HEK293T (cell line): ENCODE measurements at regions not wholly inside any gene's neighbourhood (a gene's known extent, or its start where the extent isn't known, plus 50 kb on each side); places are given as distances from the start of the nearest gene placed in this dataset.

Source experiments
- CTCF ChIA-PET: fragments of 350-600 bp; formaldehyde crosslinking; extraction: SDS; loops from one replicate; lab custom pipeline; 2021; ENCODE audit warnings: antibody characterized with exemption, inconsistent platforms; lab: Yijun Ruan, JAX
- POLR2A ChIA-PET: fragments of 350-600 bp; formaldehyde crosslinking; extraction: SDS; loops from one replicate; lab custom pipeline; 2020; ENCODE audit warnings: antibody characterized with exemption, inconsistent platforms; lab: Yijun Ruan, JAX
- DNase-seq: peaks from one replicate; pipeline ENCODE4 v3.0.0; 2012; ENCODE audit warnings: mixed read lengths; ENCODE audit errors: extremely low spot score
- ARNT ChIP-seq: fragments of 450-650 bp; IDR thresholded peaks from 2 replicates; pipeline ENCODE4 v1.6.1; 2017; ENCODE audit warnings: mild to moderate bottlenecking
- BHLHE40 ChIP-seq: fragments of 450-650 bp; IDR thresholded peaks from 2 replicates; pipeline ENCODE4 v1.6.1; 2016; ENCODE audit warnings: mild to moderate bottlenecking, moderate library complexity, borderline replicate concordance
- CTBP1 ChIP-seq: fragments of 450-650 bp; IDR thresholded peaks from 2 replicates; pipeline ENCODE4 v1.6.1; 2016; ENCODE audit warnings: borderline replicate concordance
- ELF4 ChIP-seq: fragments of 450-650 bp; IDR thresholded peaks from 2 replicates; pipeline ENCODE4 v1.6.1; 2017; ENCODE audit warnings: antibody characterized with exemption
- FOXA1 ChIP-seq: fragments of 450-650 bp; IDR thresholded peaks from 2 replicates; pipeline ENCODE4 v1.6.1; 2016; ENCODE audit warnings: mild to moderate bottlenecking
- FOXK2 ChIP-seq: fragments of 450-650 bp; IDR thresholded peaks from 2 replicates; pipeline ENCODE4 v1.6.1; 2016; ENCODE audit warnings: mild to moderate bottlenecking
- FOXM1 ChIP-seq: fragments of 450-650 bp; IDR thresholded peaks from 2 replicates; pipeline ENCODE4 v1.6.1; 2017; ENCODE audit warnings: mild to moderate bottlenecking, borderline replicate concordance
- HDGF ChIP-seq: fragments of 450-650 bp; IDR thresholded peaks from 2 replicates; pipeline ENCODE4 v1.6.1; 2017; ENCODE audit warnings: antibody characterized with exemption, borderline replicate concordance
- L3MBTL2 ChIP-seq: fragments of 450-650 bp; conservative IDR thresholded peaks from 2 replicates; pipeline ENCODE4 v1.6.1; 2016; ENCODE audit warnings: mild to moderate bottlenecking
- LEF1 ChIP-seq: fragments of 450-650 bp; IDR thresholded peaks from 2 replicates; pipeline ENCODE4 v1.6.1; 2017; ENCODE audit warnings: mild to moderate bottlenecking, borderline replicate concordance
- NFRKB ChIP-seq: fragments of 450-650 bp; IDR thresholded peaks from 2 replicates; pipeline ENCODE4 v1.6.1; 2016; ENCODE audit warnings: mild to moderate bottlenecking, moderate library complexity
- SP1 ChIP-seq: fragments of 450-650 bp; IDR thresholded peaks from 2 replicates; pipeline ENCODE4 v1.6.1; 2017
- SUZ12 ChIP-seq: fragments of 450-650 bp; IDR thresholded peaks from 2 replicates; pipeline ENCODE4 v1.6.1; 2016; ENCODE audit warnings: mild to moderate bottlenecking
- TARDBP ChIP-seq: fragments of 450-650 bp; IDR thresholded peaks from 2 replicates; pipeline ENCODE4 v1.6.1; 2016
- ZNF384 ChIP-seq: fragments of 450-650 bp; IDR thresholded peaks from 2 replicates; pipeline ENCODE4 v1.6.1; 2016
- TF ChIP-seq, protein P1 (sequence below): fragments of 450-650 bp; IDR thresholded peaks from 2 replicates; pipeline ENCODE4 v1.6.1; 2016

GRCh38 chr5:17690473-17690872 lies 56.2 kb downstream of the TAF11L14 start:
- ChIA-PET POLR2A (no interaction called here), CTCF (no interaction called here)
- no peak for TF ChIP-seq BHLHE40
- no peak for TF ChIP-seq TARDBP
- no peak for TF ChIP-seq ARNT
- no peak for TF ChIP-seq ELF4
- TF ChIP-seq SUZ12, result no peak
- no peak for TF ChIP-seq ZNF384
- TF ChIP-seq L3MBTL2, result no peak
- no peak for TF ChIP-seq CTBP1
- TF ChIP-seq, protein P1, sequence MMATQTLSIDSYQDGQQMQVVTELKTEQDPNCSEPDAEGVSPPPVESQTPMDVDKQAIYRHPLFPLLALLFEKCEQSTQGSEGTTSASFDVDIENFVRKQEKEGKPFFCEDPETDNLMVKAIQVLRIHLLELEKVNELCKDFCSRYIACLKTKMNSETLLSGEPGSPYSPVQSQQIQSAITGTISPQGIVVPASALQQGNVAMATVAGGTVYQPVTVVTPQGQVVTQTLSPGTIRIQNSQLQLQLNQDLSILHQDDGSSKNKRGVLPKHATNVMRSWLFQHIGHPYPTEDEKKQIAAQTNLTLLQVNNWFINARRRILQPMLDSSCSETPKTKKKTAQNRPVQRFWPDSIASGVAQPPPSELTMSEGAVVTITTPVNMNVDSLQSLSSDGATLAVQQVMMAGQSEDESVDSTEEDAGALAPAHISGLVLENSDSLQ, result no peak
- TF ChIP-seq FOXK2, result no peak
- no peak for TF ChIP-seq LEF1
- no peak for DNase-seq

- no peak for TF ChIP-seq TARDBP
- no peak for TF ChIP-seq FOXK2
- no peak for DNase-seq
- CTCF ChIA-PET, result no interaction called here
- POLR2A ChIA-PET, result no interaction called here
Measured at GRCh38 chr5:17691762-17692161, 57.5 kb downstream of the TAF11L14 start.

DNA sequence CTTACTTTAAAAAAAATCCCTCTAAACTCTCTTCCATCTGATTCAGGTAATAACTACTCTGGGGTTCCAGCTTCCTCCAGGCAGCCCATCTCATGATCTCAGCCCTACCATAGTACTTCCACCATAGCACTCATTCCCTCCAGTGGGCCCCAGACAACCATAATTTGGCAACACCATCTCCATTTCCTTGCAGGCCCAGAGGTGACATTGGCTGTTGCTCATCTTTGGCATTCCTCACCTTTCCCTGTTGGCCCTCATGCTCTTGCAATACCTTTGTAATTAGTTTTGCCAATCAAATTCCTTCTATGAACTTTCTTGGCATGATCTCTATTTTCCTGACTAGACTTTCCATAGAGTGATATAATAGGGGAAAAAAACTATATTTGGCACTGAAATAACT lies 60.1 kb downstream of the TAF11L14 start:
- CTCF ChIA-PET, result no interaction called here
- POLR2A ChIA-PET, result no interaction called here
- no peak for DNase-seq
- no peak for TF ChIP-seq SP1
- no peak for TF ChIP-seq L3MBTL2
- TF ChIP-seq FOXK2, result no peak
- TF ChIP-seq CTBP1, result no peak
- no peak for TF ChIP-seq BHLHE40
- TF ChIP-seq ARNT, result no peak
- no peak for TF ChIP-seq TARDBP
- TF ChIP-seq HDGF, result no peak
- no peak for TF ChIP-seq FOXA1
- TF ChIP-seq ZNF384, result no peak
- no peak for TF ChIP-seq NFRKB
- TF ChIP-seq ELF4, result no peak

GRCh38 chr5:17694914-17695313 lies 60.7 kb downstream of the TAF11L14 start:
- POLR2A ChIA-PET, result no interaction called here
- TF ChIP-seq FOXK2 (no peak), FOXA1 (no peak), CTBP1 (no peak), ZNF384 (no peak), LEF1 (no peak), FOXM1 (no peak), SUZ12 (no peak), SP1 (no peak), HDGF (no peak), L3MBTL2 (no peak), ELF4 (no peak), ARNT (no peak), NFRKB (no peak), BHLHE40 (no peak), TARDBP (no peak)
- TF ChIP-seq, protein P1, result no peak
- CTCF ChIA-PET, result no interaction called here
- DNase-seq, result no peak

DNA sequence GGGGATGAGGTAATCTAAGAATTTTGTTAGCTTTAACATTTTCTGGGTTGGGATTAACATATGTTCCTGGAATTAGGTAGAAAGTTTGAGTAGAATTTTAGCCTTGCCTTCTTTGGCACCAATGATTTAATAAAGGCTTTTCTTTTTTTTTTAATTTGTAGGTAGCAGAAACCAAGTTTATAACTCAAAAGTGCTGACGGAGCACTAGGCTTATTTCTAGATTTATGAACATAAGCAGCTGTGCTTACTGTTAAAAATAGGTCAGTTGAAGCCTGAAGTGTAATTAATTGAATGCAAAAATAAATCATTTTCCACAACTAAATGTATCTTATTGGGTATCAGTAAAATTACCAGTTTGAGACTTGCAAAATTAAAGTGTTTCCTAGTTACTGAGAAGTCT lies 62.4 kb downstream of the TAF11L14 start:
- ChIA-PET CTCF (no interaction called here), POLR2A (no interaction called here)
- TF ChIP-seq SP1, result no peak
- no peak for TF ChIP-seq HDGF
- no peak for DNase-seq

- ChIA-PET POLR2A (no interaction called here), CTCF (no interaction called here)
- TF ChIP-seq ELF4, result no peak
- no peak for TF ChIP-seq CTBP1
- TF ChIP-seq FOXK2, result no peak
- TF ChIP-seq L3MBTL2, result no peak
- TF ChIP-seq BHLHE40, result no peak
- DNase-seq, result no peak
Measured at GRCh38 chr5:17697671-17698070, 63.4 kb downstream of the TAF11L14 start.

DNA sequence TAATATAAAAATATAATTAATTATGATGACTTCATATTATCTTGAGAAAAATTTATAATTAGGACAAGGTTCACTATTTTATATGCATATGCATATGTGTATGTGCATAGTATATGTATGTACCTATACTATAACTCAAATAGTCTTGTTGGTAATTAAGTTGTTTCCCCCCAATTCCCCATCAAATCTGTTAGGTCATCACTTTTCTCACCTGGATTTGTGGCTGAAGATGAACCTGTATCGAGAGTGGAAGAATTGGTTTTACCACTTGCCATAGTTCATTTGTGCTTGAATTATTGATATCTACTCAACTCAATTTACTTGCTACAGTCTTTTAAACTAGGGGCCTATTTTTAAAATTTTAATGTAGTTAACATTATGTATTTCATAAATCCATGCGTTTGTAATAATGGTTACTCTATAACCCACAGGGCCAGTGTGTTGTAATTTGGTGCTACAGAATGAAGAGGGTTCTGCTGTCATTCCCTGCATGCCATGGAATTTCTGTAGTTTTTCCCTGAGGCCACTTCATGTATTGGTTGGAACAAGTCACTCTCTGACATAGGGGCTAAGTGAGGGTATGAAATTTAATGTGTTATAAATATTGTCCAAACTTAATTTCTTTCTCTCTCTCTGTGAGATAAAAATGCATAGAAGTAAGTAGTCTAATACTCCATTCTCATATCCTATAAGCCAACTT lies 74.9 kb downstream of the TAF11L14 start:
- ChIA-PET POLR2A (no interaction called here), CTCF (no interaction called here)
- DNase-seq, result no peak
- no peak for TF ChIP-seq ZNF384
- TF ChIP-seq SUZ12, result no peak
- TF ChIP-seq NFRKB, result no peak
- TF ChIP-seq HDGF, result no peak
- TF ChIP-seq CTBP1, result no peak
- no peak for TF ChIP-seq TARDBP
- no peak for TF ChIP-seq FOXA1
- no peak for TF ChIP-seq ARNT
- no peak for TF ChIP-seq LEF1
- TF ChIP-seq, protein P1, result no peak
- no peak for TF ChIP-seq L3MBTL2
- no peak for TF ChIP-seq BHLHE40
